HG03196 (cell line): ENCODE measurements at regions not wholly inside any gene's neighbourhood (a gene's known extent, or its start where the extent isn't known, plus 50 kb on each side); places are given as distances from the start of the nearest gene placed in this dataset.
"Not testable (repeated sequence)": the region's sequence is repeated elsewhere in the genome, so short reads cannot be mapped to it uniquely, and the experiment has no call there.

Source experiments
- ATAC-seq: cut with Tn5 transposase; IDR thresholded peaks from one replicate; pipeline ENCODE4 v1.9.1; 2021; ENCODE audit not compliant: unreplicated experiment

- no peak for ATAC-seq
Measured at GRCh38 chr7:67878808-67879207, 882.2 kb downstream of the TYW1 start.

GRCh38 chr7:67882843-67883242 lies 886.2 kb downstream of the TYW1 start:
- no peak for ATAC-seq

GRCh38 chr7:67890316-67890715 lies 893.7 kb downstream of the TYW1 start:
- ATAC-seq: no peak

GRCh38 chr7:67894746-67895145 lies 898.1 kb downstream of the TYW1 start:
- no peak for ATAC-seq

- ATAC-seq: no peak
Measured at GRCh38 chr7:67896721-67897120, 900.1 kb downstream of the TYW1 start.

GRCh38 chr7:67900456-67900855 lies 903.8 kb downstream of the TYW1 start:
- ATAC-seq: no peak

GRCh38 chr7:67901808-67902480 lies 905.3 kb downstream of the TYW1 start:
- ATAC-seq: no peak

GRCh38 chr7:67907792-67908191 lies 911.2 kb downstream of the TYW1 start:
- no peak for ATAC-seq

GRCh38 chr7:67912437-67912836 lies 915.8 kb downstream of the TYW1 start:
- ATAC-seq: no peak

- no peak for ATAC-seq
Measured at GRCh38 chr7:67913604-67914003, 917.0 kb downstream of the TYW1 start.

GRCh38 chr7:67916111-67916510 lies 919.5 kb downstream of the TYW1 start:
- ATAC-seq: not testable (repeated sequence)

- ATAC-seq: no peak
Measured at GRCh38 chr7:67916571-67917436, 920.2 kb downstream of the TYW1 start.

GRCh38 chr7:67917437-67917755 lies 920.8 kb downstream of the TYW1 start:
- ATAC-seq: no peak

- no peak for ATAC-seq
Measured at GRCh38 chr7:67918158-67918557, 921.5 kb downstream of the TYW1 start.

GRCh38 chr7:67923286-67923685 lies 926.7 kb downstream of the TYW1 start:
- no peak for ATAC-seq

GRCh38 chr7:67928141-67928540 lies 931.5 kb downstream of the TYW1 start:
- no peak for ATAC-seq

- ATAC-seq: not testable (repeated sequence)
Measured at GRCh38 chr7:67936447-67936846, 939.8 kb downstream of the TYW1 start.

- ATAC-seq: no peak
Measured at GRCh38 chr7:67940400-67940799, 943.8 kb downstream of the TYW1 start.

GRCh38 chr7:67947191-67947590 lies 950.6 kb downstream of the TYW1 start:
- no peak for ATAC-seq

- no peak for ATAC-seq
Measured at GRCh38 chr7:67947646-67948045, 951.0 kb downstream of the TYW1 start.

- ATAC-seq: no peak
Measured at GRCh38 chr7:67950321-67951083, 953.9 kb downstream of the TYW1 start.

- ATAC-seq: no peak
Measured at GRCh38 chr7:67955061-67955460, 958.4 kb downstream of the TYW1 start.
